IMR-90 (cell line): ENCODE measurements at regions not wholly inside any gene's neighbourhood (a gene's known extent, or its start where the extent isn't known, plus 50 kb on each side); places are given as distances from the start of the nearest gene placed in this dataset.

Experiments used
- ATAC-seq: fragments of 200-7000 bp; cut with Tn5 transposase; 2 replicates; pipeline ENCODE4 v1.9.1; 2020; ENCODE audit warnings: low read depth, mild to moderate bottlenecking, moderate library complexity
- BruUV-seq: library from RNA; stranded (reverse); fragments of 400-500 nt; replicated peaks from 2 replicates; lab custom pipeline; 2021; lab: Mats Ljungman, UMichigan
- CTCF ChIA-PET: fragments of 300-600 bp; formaldehyde crosslinking; extraction: SDS; loops from one replicate; lab custom pipeline; 2021; ENCODE audit warnings: antibody characterized with exemption; lab: Yijun Ruan, JAX
- POLR2A ChIA-PET: fragments of 300-600 bp; sonication (Branson Sonifier 250); formaldehyde crosslinking; loops from one replicate; lab custom pipeline; 2022; ENCODE audit warnings: antibody characterized with exemption; ENCODE audit not compliant: unreplicated experiment; lab: Charles Lee
- DNase-seq: peaks from one replicate; pipeline ENCODE4 v3.0.0; 2013
- H2AFZ ChIP-seq: replicated peaks from 2 replicates; pipeline ENCODE3; 2013; ENCODE audit warnings: low read length, mild to moderate bottlenecking; ENCODE audit not compliant: poor library complexity
- H2AK5ac ChIP-seq: 2 replicates; pipeline ENCODE4 v1.6.1; 2013; ENCODE audit warnings: low read depth, low read length, inconsistent platforms
- H2AK9ac ChIP-seq: replicated peaks from 2 replicates; pipeline ENCODE3; 2013; ENCODE audit warnings: mild to moderate bottlenecking, low read depth, low read length, moderate library complexity; ENCODE audit not compliant: poor library complexity
- H2BK120ac ChIP-seq: 2 replicates; pipeline ENCODE4 v1.6.1; 2013; ENCODE audit warnings: low read depth, low read length, inconsistent platforms
- H2BK15ac ChIP-seq: 3 replicates; pipeline ENCODE4 v1.6.1; 2013; ENCODE audit warnings: low read depth, low read length, inconsistent platforms
- H2BK20ac ChIP-seq: 2 replicates; pipeline ENCODE4 v1.6.1; 2013; ENCODE audit warnings: low read depth, mild to moderate bottlenecking, inconsistent platforms, low read length, moderate library complexity
- H2BK5ac ChIP-seq: 2 replicates; pipeline ENCODE4 v1.6.1; 2013; ENCODE audit warnings: mild to moderate bottlenecking, low read depth, low read length, inconsistent platforms; ENCODE audit not compliant: poor library complexity, severe bottlenecking
- H3K14ac ChIP-seq: replicated peaks from 2 replicates; pipeline ENCODE4 v1.6.1; 2013; ENCODE audit warnings: low read depth, low read length, inconsistent platforms
- H3K18ac ChIP-seq: 2 replicates; pipeline ENCODE4 v1.6.1; 2013; ENCODE audit warnings: low read depth, low read length, control low read depth
- H3K23ac ChIP-seq: 2 replicates; pipeline ENCODE4 v1.6.1; 2013; ENCODE audit warnings: low read depth, low read length, inconsistent platforms
- H3K27ac ChIP-seq: 2 replicates; pipeline ENCODE4 v1.5.1; 2013; ENCODE audit warnings: mild to moderate bottlenecking, control low read depth, low read length; ENCODE audit not compliant: insufficient read depth
- H3K27me3 ChIP-seq: 2 replicates; pipeline ENCODE4 v1.6.1; 2013; ENCODE audit warnings: low read length; ENCODE audit not compliant: control insufficient read depth, insufficient read depth
- H3K36me3 ChIP-seq: 2 replicates; pipeline ENCODE4 v1.6.1; 2013; ENCODE audit warnings: low read length, mixed read lengths; ENCODE audit not compliant: control insufficient read depth, insufficient read depth
- H3K4ac ChIP-seq: 2 replicates; pipeline ENCODE4 v1.6.1; 2013; ENCODE audit warnings: low read depth, low read length, inconsistent platforms
- H3K4me1 ChIP-seq: 2 replicates; pipeline ENCODE4 v1.6.1; 2013; ENCODE audit warnings: low read length, mixed read lengths; ENCODE audit not compliant: control insufficient read depth, insufficient read depth
- H3K4me2 ChIP-seq: 2 replicates; pipeline ENCODE4 v1.6.1; 2013; ENCODE audit warnings: low read depth, mild to moderate bottlenecking, control low read depth, low read length, moderate library complexity
- H3K4me3 ChIP-seq: 2 replicates; pipeline ENCODE4 v1.5.1; 2013; ENCODE audit warnings: low read depth, mild to moderate bottlenecking, control low read depth, low read length, moderate library complexity; ENCODE audit not compliant: insufficient read depth
- H3K56ac ChIP-seq: 2 replicates; pipeline ENCODE4 v1.6.1; 2013; ENCODE audit warnings: low read length, inconsistent platforms; ENCODE audit not compliant: insufficient read depth; ENCODE audit errors: extremely low read depth
- H3K79me1 ChIP-seq, 2 experiments: 2 replicates each; pipeline ENCODE4 v1.6.1; 2013; ENCODE audit warnings: low read length in 2 of 2, inconsistent platforms in 1 of 2, low read depth in 1 of 2
- H3K9ac ChIP-seq: 2 replicates; pipeline ENCODE4 v1.6.1; 2013; ENCODE audit warnings: low read depth, low read length, control low read depth
- H3K9me1 ChIP-seq: 2 replicates; pipeline ENCODE4 v1.6.1; 2013; ENCODE audit warnings: low read length, inconsistent platforms; ENCODE audit not compliant: insufficient read depth
- H3K9me3 ChIP-seq: 2 replicates; pipeline ENCODE4 v1.6.1; 2013; ENCODE audit warnings: low read length; ENCODE audit not compliant: control insufficient read depth, insufficient read depth
- H4K20me1 ChIP-seq: 2 replicates; pipeline ENCODE4 v1.6.1; 2013; ENCODE audit warnings: low read length, inconsistent platforms; ENCODE audit not compliant: insufficient read depth
- H4K5ac ChIP-seq: 2 replicates; pipeline ENCODE4 v1.6.1; 2013; ENCODE audit warnings: mild to moderate bottlenecking, low read depth, low read length, control low read depth
- H4K8ac ChIP-seq, 2 experiments: 2 replicates each; pipeline ENCODE4 v1.6.1; 2013; ENCODE audit warnings: low read depth in 2 of 2, low read length in 2 of 2, control low read depth in 1 of 2, inconsistent platforms in 1 of 2
- H4K91ac ChIP-seq: 2 replicates; pipeline ENCODE4 v1.6.1; 2013; ENCODE audit warnings: low read depth, low read length, inconsistent platforms; ENCODE audit not compliant: insufficient read depth
- ELK1 ChIP-seq: fragments of 150-350 bp; IDR thresholded peaks from 2 replicates; pipeline ENCODE4 v1.6.1; 2016; ENCODE audit warnings: low read depth, mild to moderate bottlenecking, low read length, moderate library complexity, borderline replicate concordance
- MAZ ChIP-seq: IDR thresholded peaks from 2 replicates; pipeline ENCODE4 v1.6.1; 2012; ENCODE audit warnings: low read depth, mild to moderate bottlenecking, low read length, improper control_type of control experiment, moderate library complexity, borderline replicate concordance
- WGBS, 2 experiments: methylation state at CpG; one replicate each; pipeline versions ENCODE4 v1.1.5 to v1.1.7; 2013; ENCODE audit warnings: missing lambda C conversion rate in 2 of 2; ENCODE audit not compliant: insufficient read length in 1 of 2; ENCODE audit errors: extremely low coverage in 2 of 2; 5-methylcytosine and 5-hydroxymethylcytosine counted together
- dilution Hi-C: fragments of 300-500 bp; cut with HindIII; formaldehyde crosslinking; loops from one replicate; pipeline ENCODE4 v1.14.3; 2018; ENCODE audit warnings: low sequenced_read_pairs; ENCODE audit not compliant: unreplicated experiment
- in situ Hi-C: fragments of 300-500 bp; cut with MboI; formaldehyde crosslinking; loops from 3 replicates; pipeline ENCODE4 v1.14.3; 2019; ENCODE audit warnings: low sequenced_read_pairs, inconsistent platforms, mixed read lengths
- intact Hi-C: fragments of 100-400 bp; cut with micrococcal nuclease; formaldehyde crosslinking; loops from 2 replicates; pipeline ENCODE4 v1.10.0; 2022

- Histone ChIP-seq H4K8ac (no peak overlapping the region), H3K27ac (no peak overlapping the region), H3K14ac (no peak overlapping the region), H3K4me3 (no peak overlapping the region), H3K4me2 (no peak overlapping the region), H4K5ac (no peak overlapping the region), H3K23ac (no peak overlapping the region), H2BK20ac (no peak overlapping the region; the same call in 1 of the 2 replicates), H2AFZ (no peak overlapping the region), H2BK5ac (no peak overlapping the region), H2BK15ac (no peak overlapping the region), H3K56ac (no peak overlapping the region), H3K4me1 (peaks cover 8% of the 10 kb centered on the region), H3K27me3 (no peaks in the 10 kb centered on the region), H2BK120ac (no peak overlapping the region), H3K9me1 (peaks cover 25% of the 10 kb centered on the region), H4K91ac (no peak overlapping the region), H3K9me3 (peaks cover 5% of the 10 kb centered on the region), H2AK5ac (no peak overlapping the region), H3K18ac (no peak overlapping the region), H3K79me1 (no peaks in the 10 kb centered on the region), H4K20me1 (no peaks in the 10 kb centered on the region), H2AK9ac (no peak overlapping the region), H3K4ac (no peak overlapping the region), H3K9ac (no peak overlapping the region), H3K36me3 (no peaks in the 10 kb centered on the region)
- no TSS peak for BruUV-seq
- 100% methylated on average over 2 of the region's 6 CpGs; no CpG with 5 or more reads in 1 of the 2 experiments for WGBS, 2 experiments
- TF ChIP-seq MAZ (no peak), ELK1 (no peak)
- intact Hi-C loops, result no loop called here
- dilution Hi-C loops, result no loop called here
- in situ Hi-C loops, result loop anchor here (25.0 kb wide), 3 partner anchors 219 to 381 kb away; partner anchors contain the start of genes IRF2BP2 and TARBP1
- ATAC-seq (no peak), DNase-seq (no peak)
- ChIA-PET POLR2A (no interaction called here), CTCF (no interaction called here)
Observed at GRCh38 chr1:234868296-234869147, 258.5 kb upstream of the IRF2BP2 start.
